ENCODE measurements at regions not wholly inside any gene's neighbourhood (a gene's known extent, or its start where the extent isn't known, plus 50 kb on each side); places are given as distances from the start of the nearest gene placed in this dataset.
A peak's percentile ranks its signal among the peaks of the same experiment; 100 is the strongest.
"Not testable (repeated sequence)": the region's sequence is repeated elsewhere in the genome, so short reads cannot be mapped to it uniquely, and the experiment has no call there.

- DNase-seq (ENCODE audit: low read depth): no peak
- no peak for TF ChIP-seq CTCF (conservative IDR thresholded peaks at IDR 0.05; ENCODE audit: low read depth, low read length)
- no peak overlapping the region for H3K4me3 ChIP-seq (ENCODE audit: low read length)
These were observed 286.4 kb downstream of the RASEF start for GRCh38 chr9:82776508-82776907.

DNA sequence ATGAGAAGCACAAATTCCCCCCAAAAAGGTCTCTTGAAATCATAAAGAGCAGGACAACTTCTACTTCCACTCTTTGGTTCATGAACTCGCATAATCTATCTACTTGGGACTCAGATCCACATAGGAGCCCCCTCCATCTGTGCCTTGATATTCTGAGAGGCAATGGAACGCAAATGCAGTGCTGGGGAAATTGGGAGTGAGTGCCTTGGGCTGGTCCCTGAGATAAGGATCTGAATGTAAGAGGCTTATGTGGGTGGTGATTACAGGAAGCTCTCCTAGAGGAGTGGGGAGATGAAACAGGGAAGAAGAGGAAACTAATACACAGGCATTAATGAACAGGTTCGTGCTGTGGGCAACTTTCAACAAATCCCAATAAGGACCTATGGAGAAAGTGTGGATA is 285.6 kb downstream of the RASEF start:
- no peak overlapping the region for H3K4me3 ChIP-seq (ENCODE audit: low read length)
- DNase-seq (ENCODE audit: low read depth): peak; percentile 8
- no peak for TF ChIP-seq CTCF (conservative IDR thresholded peaks at IDR 0.05; ENCODE audit: low read depth, low read length)

GRCh38 chr9:82778923-82779322 is 284.0 kb downstream of the RASEF start:
- not testable (repeated sequence) for DNase-seq (ENCODE audit: low read depth); H3K4me3 ChIP-seq (ENCODE audit: low read length)

- DNase-seq (ENCODE audit: low read depth): no peak
- TF ChIP-seq CTCF (conservative IDR thresholded peaks at IDR 0.05; ENCODE audit: low read depth, low read length): no peak
- no peak overlapping the region for H3K4me3 ChIP-seq (ENCODE audit: low read length)
These were observed 282.9 kb downstream of the RASEF start for GRCh38 chr9:82780017-82780416.

DNA sequence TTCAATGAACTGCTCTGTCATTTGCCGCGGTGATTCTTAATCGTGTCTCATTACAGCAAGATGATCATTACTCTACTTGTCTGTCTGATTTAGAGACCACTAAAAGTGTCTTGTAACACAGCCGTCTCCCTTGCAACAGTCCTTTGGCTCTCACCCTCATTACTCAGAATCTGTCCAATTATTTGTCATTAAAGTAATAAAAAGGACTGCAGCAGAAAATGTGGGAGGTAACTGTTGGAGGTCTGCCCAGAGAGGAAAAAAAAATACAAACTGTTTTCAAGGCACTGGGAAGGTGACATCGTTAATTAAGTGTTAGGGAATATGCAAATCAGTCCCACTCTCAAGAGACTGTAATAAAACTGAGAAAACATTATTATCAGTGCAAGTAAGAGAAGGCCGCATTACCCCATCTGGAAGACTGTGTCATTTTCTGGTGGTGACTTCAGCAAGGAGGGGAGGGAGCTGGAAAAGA is 281.0 kb downstream of the RASEF start:
- peak; percentile 10 for DNase-seq (ENCODE audit: low read depth)
- H3K4me3 ChIP-seq (ENCODE audit: low read length): no peak overlapping the region
- no peak for TF ChIP-seq CTCF (conservative IDR thresholded peaks at IDR 0.05; ENCODE audit: low read depth, low read length)

DNA sequence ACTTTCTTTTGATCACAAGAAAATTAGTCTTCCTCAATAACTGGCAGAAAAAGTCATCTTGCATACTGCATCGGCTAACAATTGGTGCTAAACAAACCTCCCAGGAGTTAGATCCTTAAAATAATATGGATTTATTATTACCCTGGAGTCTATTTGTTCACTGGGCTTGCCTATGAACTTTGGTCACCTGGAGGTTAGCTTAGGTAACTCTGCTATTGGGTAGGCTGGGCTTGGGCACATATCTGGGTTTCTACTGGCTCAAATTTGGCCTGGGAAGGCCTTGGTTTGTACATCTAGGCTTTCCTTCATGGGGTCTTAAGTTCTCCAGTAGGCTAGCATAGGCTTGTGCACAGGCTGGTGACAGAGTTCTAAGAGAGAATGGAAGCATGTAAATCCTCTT is 279.9 kb downstream of the RASEF start:
- DNase-seq (ENCODE audit: low read depth): no peak
- H3K4me3 ChIP-seq (ENCODE audit: low read length): no peak overlapping the region
- TF ChIP-seq CTCF (conservative IDR thresholded peaks at IDR 0.05; ENCODE audit: low read depth, low read length): no peak

DNA sequence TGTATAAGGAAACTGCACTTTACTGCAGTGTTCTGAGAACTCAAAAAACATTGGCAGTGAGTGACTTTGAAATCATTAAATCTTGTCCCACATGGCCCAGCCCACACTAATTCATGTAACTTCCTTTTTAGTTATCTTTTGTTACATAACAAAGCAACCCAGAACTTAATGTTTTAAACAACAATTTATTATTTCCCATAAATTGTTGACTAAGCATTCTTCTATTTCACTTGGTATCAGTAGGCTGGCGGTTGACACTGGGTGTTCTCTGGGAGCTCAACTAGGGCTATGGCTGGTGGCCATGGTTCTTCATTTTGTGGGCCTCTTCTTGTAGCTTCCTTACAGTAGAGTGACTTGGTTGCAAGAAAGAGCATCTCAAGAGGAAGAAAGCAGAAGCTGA is 278.4 kb downstream of the RASEF start:
- DNase-seq (ENCODE audit: low read depth): no peak
- TF ChIP-seq CTCF (conservative IDR thresholded peaks at IDR 0.05; ENCODE audit: low read depth, low read length): no peak
- H3K4me3 ChIP-seq (ENCODE audit: low read length): no peak overlapping the region
